ENCODE measurements at regions not wholly inside any gene's neighbourhood (a gene's known extent, or its start where the extent isn't known, plus 50 kb on each side); places are given as distances from the start of the nearest gene placed in this dataset.

- DNase-seq (ENCODE audit: low spot score, unreplicated experiment) = no peak
- Mint-ChIP-seq H3K27ac (peak overlapping the region; percentile 38), H3K9me3 (ENCODE audit: low read depth) (peaks cover 3% of the 10 kb centered on the region), H3K4me3 (ENCODE audit: low read depth) (no peak overlapping the region), H3K27me3 (no peaks in the 10 kb centered on the region), H3K4me1 (ENCODE audit: low read depth) (peaks cover 41% of the 10 kb centered on the region), H3K36me3 (ENCODE audit: insufficient read depth) (no peaks in the 10 kb centered on the region)
- TF ChIP-seq CTCF (IDR thresholded peaks at IDR 0.05; ENCODE audit: unreplicated experiment) = no peak
Observed at GRCh38 chr1:116851846-116852245, 57.9 kb upstream of the PTGFRN start.

GRCh38 chr1:116852367-116852766 lies 57.3 kb upstream of the PTGFRN start:
- DNase-seq (ENCODE audit: low spot score, unreplicated experiment) = no peak
- no peak overlapping the region for H3K4me3 Mint-ChIP-seq (ENCODE audit: low read depth)
- peaks cover 41% of the 10 kb centered on the region for H3K4me1 Mint-ChIP-seq (ENCODE audit: low read depth)
- H3K27ac Mint-ChIP-seq = peak overlapping the region; percentile 98
- no peaks in the 10 kb centered on the region for H3K36me3 Mint-ChIP-seq (ENCODE audit: insufficient read depth)
- H3K9me3 Mint-ChIP-seq (ENCODE audit: low read depth) = peaks cover 3% of the 10 kb centered on the region
- TF ChIP-seq CTCF (IDR thresholded peaks at IDR 0.05; ENCODE audit: unreplicated experiment) = no peak
- H3K27me3 Mint-ChIP-seq = no peaks in the 10 kb centered on the region

- peak overlapping the region; percentile 98 for H3K27ac Mint-ChIP-seq
- peaks cover 41% of the 10 kb centered on the region for H3K4me1 Mint-ChIP-seq (ENCODE audit: low read depth)
- no peak overlapping the region for H3K4me3 Mint-ChIP-seq (ENCODE audit: low read depth)
- DNase-seq (ENCODE audit: low spot score, unreplicated experiment) = no peak
- no peaks in the 10 kb centered on the region for H3K36me3 Mint-ChIP-seq (ENCODE audit: insufficient read depth)
- TF ChIP-seq CTCF (IDR thresholded peaks at IDR 0.05; ENCODE audit: unreplicated experiment) = no peak
- no peaks in the 10 kb centered on the region for H3K27me3 Mint-ChIP-seq
- peaks cover 3% of the 10 kb centered on the region for H3K9me3 Mint-ChIP-seq (ENCODE audit: low read depth)
Observed at GRCh38 chr1:116852910-116853309, 56.8 kb upstream of the PTGFRN start.

- Mint-ChIP-seq H3K27ac (peak overlapping the region; percentile 98), H3K27me3 (no peaks in the 10 kb centered on the region), H3K36me3 (ENCODE audit: insufficient read depth) (no peaks in the 10 kb centered on the region), H3K4me1 (ENCODE audit: low read depth) (peaks cover 43% of the 10 kb centered on the region), H3K4me3 (ENCODE audit: low read depth) (peak overlapping the region; percentile 37), H3K9me3 (ENCODE audit: low read depth) (peaks cover 3% of the 10 kb centered on the region)
- DNase-seq (ENCODE audit: low spot score, unreplicated experiment) = peak; percentile 16
- no peak for TF ChIP-seq CTCF (IDR thresholded peaks at IDR 0.05; ENCODE audit: unreplicated experiment)
Observed at GRCh38 chr1:116853680-116854402, 55.9 kb upstream of the PTGFRN start.

GRCh38 chr1:116854403-116854690 lies 55.4 kb upstream of the PTGFRN start:
- Mint-ChIP-seq H3K4me3 (ENCODE audit: low read depth) (peak overlapping the region; percentile 37), H3K27ac (peak overlapping the region; percentile 98), H3K27me3 (no peaks in the 10 kb centered on the region), H3K4me1 (ENCODE audit: low read depth) (peaks cover 43% of the 10 kb centered on the region), H3K36me3 (ENCODE audit: insufficient read depth) (no peaks in the 10 kb centered on the region), H3K9me3 (ENCODE audit: low read depth) (peaks cover 3% of the 10 kb centered on the region)
- TF ChIP-seq CTCF (IDR thresholded peaks at IDR 0.05; ENCODE audit: unreplicated experiment) = no peak
- DNase-seq (ENCODE audit: low spot score, unreplicated experiment) = no peak
